NB4 (cell line): ENCODE measurements at regions not wholly inside any gene's neighbourhood (a gene's known extent, or its start where the extent isn't known, plus 50 kb on each side); places are given as distances from the start of the nearest gene placed in this dataset.
A peak's percentile ranks its signal among the peaks of the same experiment; 100 is the strongest.
"Not testable (repeated sequence)": the region's sequence is repeated elsewhere in the genome, so short reads cannot be mapped to it uniquely, and the experiment has no call there.

ENCODE experiments used
- DNase-seq: peaks from one replicate; pipeline ENCODE4 v3.0.0; 2010; ENCODE audit warnings: low read depth
- H3K4me3 ChIP-seq: one replicate; pipeline ENCODE4 v1.5.1; 2011; ENCODE audit warnings: mild to moderate bottlenecking, low read depth, low read length, moderate library complexity
- CTCF ChIP-seq: IDR thresholded peaks from one replicate; pipeline ENCODE4 v1.5.1; 2012; ENCODE audit warnings: low read depth, low read length
- MAX ChIP-seq: IDR thresholded peaks from 2 replicates; pipeline ENCODE4 v1.6.1; 2011; ENCODE audit warnings: low read depth, low read length
- MYC ChIP-seq: IDR thresholded peaks from 2 replicates; pipeline ENCODE4 v1.6.1; 2011; ENCODE audit warnings: low read depth, low read length
- POLR2A ChIP-seq: IDR thresholded peaks from 2 replicates; pipeline ENCODE4 v1.6.1; 2011; ENCODE audit warnings: mild to moderate bottlenecking; ENCODE audit not compliant: insufficient read length; ENCODE audit errors: extremely low read depth

- TF ChIP-seq CTCF (no peak), POLR2A (no peak), MAX (no peak), MYC (no peak)
- no peak for DNase-seq
- H3K4me3 ChIP-seq: no peak overlapping the region
Observed at GRCh38 chr11:37184326-37184725, 586.3 kb upstream of the RAG2 start.

GRCh38 chr11:37182031-37182430, 584.0 kb upstream of the RAG2 start:
- TF ChIP-seq MYC (no peak), MAX (no peak), CTCF (no peak), POLR2A (no peak)

GRCh38 chr11:37177721-37178120, 579.7 kb upstream of the RAG2 start:
- TF ChIP-seq MYC (no peak), CTCF (no peak), POLR2A (no peak), MAX (no peak)
- DNase-seq: no peak
- no peak overlapping the region for H3K4me3 ChIP-seq

More at GRCh38 chr11:37182031-37182430, 584.0 kb upstream of the RAG2 start:
- no peak overlapping the region for H3K4me3 ChIP-seq
- DNase-seq: no peak

GRCh38 chr11:37171451-37171850, 573.4 kb upstream of the RAG2 start:
- TF ChIP-seq CTCF: no peak
- TF ChIP-seq MAX: no peak
- no peak for TF ChIP-seq MYC
- no peak for TF ChIP-seq POLR2A
- no peak overlapping the region for H3K4me3 ChIP-seq
- no peak for DNase-seq

- DNase-seq: no peak
- TF ChIP-seq MYC (no peak), POLR2A (no peak), MAX (no peak), CTCF (no peak)
- no peak overlapping the region for H3K4me3 ChIP-seq
Observed at GRCh38 chr11:37170311-37170710, 572.3 kb upstream of the RAG2 start.

- DNase-seq: not testable (repeated sequence)
- peak; percentile 2 for TF ChIP-seq CTCF
Observed at GRCh38 chr11:37145434-37145833, 547.4 kb upstream of the RAG2 start.

More at GRCh38 chr11:37145434-37145833, 547.4 kb upstream of the RAG2 start:
- not testable (repeated sequence) for H3K4me3 ChIP-seq
